HG02571 (cell line): ENCODE measurements at regions not wholly inside any gene's neighbourhood (a gene's known extent, or its start where the extent isn't known, plus 50 kb on each side); places are given as distances from the start of the nearest gene placed in this dataset.
"Not testable (repeated sequence)": the region's sequence is repeated elsewhere in the genome, so short reads cannot be mapped to it uniquely, and the experiment has no call there.

ENCODE experiments used
- ATAC-seq: cut with Tn5 transposase; IDR thresholded peaks from one replicate; pipeline ENCODE4 v1.9.1; 2021; ENCODE audit warnings: mild to moderate bottlenecking, moderate library complexity; ENCODE audit not compliant: unreplicated experiment

- no peak for ATAC-seq
Observed at GRCh38 chr14:85892251-85892650, 362.3 kb downstream of the FLRT2 start.

- no peak for ATAC-seq
Observed at GRCh38 chr14:85883966-85884365, 354.0 kb downstream of the FLRT2 start.

- no peak for ATAC-seq
Observed at GRCh38 chr14:85883101-85883500, 353.2 kb downstream of the FLRT2 start.

- no peak for ATAC-seq
Observed at GRCh38 chr14:85881935-85882334, 352.0 kb downstream of the FLRT2 start.

GRCh38 chr14:85878874-85879273, 348.9 kb downstream of the FLRT2 start:
- no peak for ATAC-seq

GRCh38 chr14:85873006-85873405, 343.1 kb downstream of the FLRT2 start:
- ATAC-seq: no peak

- ATAC-seq: no peak
Observed at GRCh38 chr14:85867450-85867849, 337.5 kb downstream of the FLRT2 start.

- no peak for ATAC-seq
Observed at GRCh38 chr14:85865701-85866100, 335.8 kb downstream of the FLRT2 start.

- no peak for ATAC-seq
Observed at GRCh38 chr14:85858634-85859033, 328.7 kb downstream of the FLRT2 start.

- ATAC-seq: no peak
Observed at GRCh38 chr14:85856430-85856829, 326.5 kb downstream of the FLRT2 start.

- no peak for ATAC-seq
Observed at GRCh38 chr14:85853996-85854526, 324.1 kb downstream of the FLRT2 start.

GRCh38 chr14:85852906-85853305, 323.0 kb downstream of the FLRT2 start:
- no peak for ATAC-seq

- ATAC-seq: not testable (repeated sequence)
Observed at GRCh38 chr14:85852123-85852522, 322.2 kb downstream of the FLRT2 start.

- ATAC-seq: not testable (repeated sequence)
Observed at GRCh38 chr14:85830549-85830948, 300.6 kb downstream of the FLRT2 start.

- ATAC-seq: not testable (repeated sequence)
Observed at GRCh38 chr14:85829601-85830000, 299.7 kb downstream of the FLRT2 start.

GRCh38 chr14:85824526-85824925, 294.6 kb downstream of the FLRT2 start:
- no peak for ATAC-seq

- no peak for ATAC-seq
Observed at GRCh38 chr14:85822236-85822635, 292.3 kb downstream of the FLRT2 start.

GRCh38 chr14:85817430-85817829, 287.5 kb downstream of the FLRT2 start:
- ATAC-seq: no peak

GRCh38 chr14:85813040-85813439, 283.1 kb downstream of the FLRT2 start:
- ATAC-seq: no peak

GRCh38 chr14:85811340-85811739, 281.4 kb downstream of the FLRT2 start:
- ATAC-seq: no peak

GRCh38 chr14:85799668-85800067, 269.7 kb downstream of the FLRT2 start:
- ATAC-seq: no peak

GRCh38 chr14:85798856-85799255, 268.9 kb downstream of the FLRT2 start:
- no peak for ATAC-seq

- no peak for ATAC-seq
Observed at GRCh38 chr14:85793533-85793932, 263.6 kb downstream of the FLRT2 start.
